ENCODE measurements at regions not wholly inside any gene's neighbourhood (a gene's known extent, or its start where the extent isn't known, plus 50 kb on each side); places are given as distances from the start of the nearest gene placed in this dataset.

GRCh38 chr4:54840992-54841768, 183.4 kb downstream of the KIT start:
- TF ChIP-seq POLR2A (IDR thresholded peaks at IDR 0.05; ENCODE audit: low read depth, low read length) = no peak
- TF ChIP-seq POLR2AphosphoS5 (IDR thresholded peaks at IDR 0.05; ENCODE audit: low read depth, low read length) = no peak
- no peak for TF ChIP-seq TAF1 (IDR thresholded peaks at IDR 0.05; ENCODE audit: borderline replicate concordance, low read depth, low read length)
